Activated naive CD8-positive, alpha-beta T cell treated with anti-CD3 and anti-CD28 coated beads, Interleukin-2, amount 50 U/mL, for 24 hours (primary cell): ENCODE measurements at regions not wholly inside any gene's neighbourhood (a gene's known extent, or its start where the extent isn't known, plus 50 kb on each side); places are given as distances from the start of the nearest gene placed in this dataset.

Experiments used
- ATAC-seq: fragments of 150-1000 bp; cut with Tn5 transposase; one replicate; pipeline ENCODE4 v1.10.0; 2021
- DNase-seq: peaks from one replicate; pipeline ENCODE4 v3.0.0; 2021
- H3K27ac Mint-ChIP-seq: one replicate; pipeline ENCODE4 v1.8.0; 2021; ENCODE audit warnings: mild to moderate bottlenecking, mixed read lengths
- H3K27me3 Mint-ChIP-seq: one replicate; pipeline ENCODE4 v1.8.0; 2021; ENCODE audit warnings: mixed read lengths
- H3K36me3 Mint-ChIP-seq: one replicate; pipeline ENCODE4 v1.8.0; 2021; ENCODE audit warnings: low read depth, mixed read lengths
- H3K4me1 Mint-ChIP-seq: one replicate; pipeline ENCODE4 v1.8.0; 2021; ENCODE audit warnings: mixed read lengths
- H3K4me3 Mint-ChIP-seq: one replicate; pipeline ENCODE4 v1.8.0; 2021; ENCODE audit warnings: mild to moderate bottlenecking, moderate library complexity, mixed read lengths
- H3K9me3 Mint-ChIP-seq: one replicate; pipeline ENCODE4 v1.8.0; 2021; ENCODE audit warnings: mixed read lengths

DNA sequence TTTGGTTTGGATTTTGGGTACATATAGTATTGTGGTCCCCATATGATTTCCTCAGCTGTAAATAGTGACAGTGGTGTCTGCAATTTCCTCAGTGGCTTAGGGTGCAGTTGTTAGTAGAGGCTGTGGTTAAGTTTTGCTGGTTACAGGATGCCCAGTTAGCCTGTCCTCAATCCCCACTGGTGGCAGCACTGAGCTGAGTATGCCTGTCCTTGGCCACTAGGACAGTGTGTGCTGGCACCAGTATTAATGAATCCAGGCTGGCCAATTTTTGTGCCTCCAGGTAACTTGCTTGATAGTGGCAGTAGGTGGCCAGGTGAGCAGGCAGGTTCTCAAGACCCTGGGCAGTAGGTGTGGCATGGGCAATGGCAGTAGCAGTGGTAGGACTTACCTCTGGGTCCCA, 973.1 kb downstream of the TMEM182 start:
- Mint-ChIP-seq H3K27ac (no peak overlapping the region), H3K27me3 (no peaks in the 10 kb centered on the region), H3K4me3 (no peak overlapping the region), H3K4me1 (no peaks in the 10 kb centered on the region), H3K9me3 (peaks cover 33% of the 10 kb centered on the region), H3K36me3 (peaks cover 3% of the 10 kb centered on the region)
- DNase-seq, result no peak
- no peak for ATAC-seq

DNA sequence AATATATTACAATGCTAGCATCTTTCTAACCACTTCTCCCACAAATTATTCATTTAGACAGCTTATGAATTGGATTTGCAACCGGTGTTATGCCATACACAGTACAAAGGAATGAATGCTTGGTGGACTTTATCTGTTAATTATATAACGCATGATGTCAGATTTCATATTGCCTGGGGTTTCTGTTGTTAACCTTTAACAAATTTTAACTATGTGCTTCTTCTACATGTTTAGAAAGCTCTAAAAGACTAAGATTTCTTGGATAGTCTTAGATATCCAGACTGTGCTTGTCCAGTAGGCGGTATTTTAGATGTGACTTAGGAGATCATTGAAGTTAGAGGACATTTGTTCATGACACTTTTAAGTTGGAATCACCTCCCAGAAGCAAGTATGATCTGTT, 976.3 kb downstream of the TMEM182 start:
- DNase-seq (no peak), ATAC-seq (no peak)
- Mint-ChIP-seq H3K4me3 (no peak overlapping the region), H3K9me3 (peaks cover 20% of the 10 kb centered on the region), H3K27ac (no peak overlapping the region), H3K36me3 (peaks cover 3% of the 10 kb centered on the region), H3K4me1 (no peaks in the 10 kb centered on the region), H3K27me3 (no peaks in the 10 kb centered on the region)

DNA sequence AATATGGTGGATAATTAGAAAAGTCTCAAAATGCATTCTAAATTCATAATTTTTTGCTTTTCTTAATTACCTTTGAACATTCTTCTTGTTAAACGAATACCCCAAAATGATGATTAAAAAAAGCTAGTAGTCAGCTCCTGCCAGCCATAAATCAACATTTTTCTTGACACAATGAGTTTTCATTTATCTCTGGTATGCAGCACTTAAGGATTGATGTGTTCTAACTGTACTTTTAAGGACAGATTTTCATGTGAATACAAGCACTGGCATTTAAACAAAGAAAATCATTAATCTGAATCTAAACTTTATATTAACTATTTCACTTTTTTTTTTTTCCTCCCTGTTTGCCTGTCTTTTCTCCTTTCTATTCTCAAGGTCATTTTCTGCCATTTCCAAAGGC, 976.8 kb downstream of the TMEM182 start:
- no peak overlapping the region for H3K27ac Mint-ChIP-seq
- H3K27me3 Mint-ChIP-seq, result no peaks in the 10 kb centered on the region
- ATAC-seq (no peak), DNase-seq (no peak)
- peaks cover 3% of the 10 kb centered on the region for H3K36me3 Mint-ChIP-seq
- no peak overlapping the region for H3K4me3 Mint-ChIP-seq
- H3K9me3 Mint-ChIP-seq, result peaks cover 19% of the 10 kb centered on the region
- no peaks in the 10 kb centered on the region for H3K4me1 Mint-ChIP-seq

DNA sequence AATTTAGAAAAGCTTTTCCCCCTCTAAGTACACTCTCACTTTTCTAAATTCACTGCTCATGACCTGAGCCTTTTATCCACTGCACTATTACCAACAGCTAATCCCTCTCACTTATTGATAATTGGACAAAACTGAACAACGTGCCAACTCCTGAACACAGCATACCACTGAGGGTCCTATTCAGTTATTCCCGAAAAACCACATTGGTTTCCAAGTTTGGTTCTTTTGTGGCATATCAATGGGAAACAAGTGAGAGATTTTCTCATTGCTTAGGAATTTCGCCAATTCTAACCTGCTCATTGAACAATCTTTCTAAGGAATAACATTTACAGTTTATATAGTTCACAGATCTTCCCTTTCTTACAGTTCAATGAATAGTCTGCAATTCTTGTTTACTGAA, 977.4 kb downstream of the TMEM182 start:
- H3K4me3 Mint-ChIP-seq, result no peak overlapping the region
- peaks cover 14% of the 10 kb centered on the region for H3K9me3 Mint-ChIP-seq
- ATAC-seq (no peak), DNase-seq (no peak)
- H3K4me1 Mint-ChIP-seq, result no peaks in the 10 kb centered on the region
- H3K36me3 Mint-ChIP-seq, result peaks cover 3% of the 10 kb centered on the region
- H3K27me3 Mint-ChIP-seq, result no peaks in the 10 kb centered on the region
- no peak overlapping the region for H3K27ac Mint-ChIP-seq

DNA sequence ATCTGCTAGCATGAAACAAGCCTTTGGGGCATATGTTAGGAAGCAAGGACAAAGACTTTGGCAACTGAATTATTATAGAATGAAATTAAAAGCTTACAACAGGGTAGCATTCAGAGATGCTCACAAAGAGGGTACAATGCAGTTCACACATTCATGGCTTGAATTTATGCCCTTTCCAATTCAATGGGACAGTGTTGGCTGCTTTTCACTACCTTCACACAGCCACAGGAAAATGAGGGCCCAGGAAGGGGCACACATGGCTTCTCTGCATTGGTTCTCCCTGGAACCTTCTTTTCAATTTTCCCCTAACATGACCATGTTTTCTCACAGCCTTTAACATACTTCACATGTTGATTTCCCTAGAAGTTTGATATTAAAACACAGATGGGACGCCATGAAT, 978.1 kb downstream of the TMEM182 start:
- no peak for ATAC-seq
- H3K27me3 Mint-ChIP-seq, result no peaks in the 10 kb centered on the region
- DNase-seq, result no peak
- H3K36me3 Mint-ChIP-seq, result no peaks in the 10 kb centered on the region
- no peaks in the 10 kb centered on the region for H3K4me1 Mint-ChIP-seq
- H3K4me3 Mint-ChIP-seq, result no peak overlapping the region
- peaks cover 8% of the 10 kb centered on the region for H3K9me3 Mint-ChIP-seq
- H3K27ac Mint-ChIP-seq, result no peak overlapping the region

DNA sequence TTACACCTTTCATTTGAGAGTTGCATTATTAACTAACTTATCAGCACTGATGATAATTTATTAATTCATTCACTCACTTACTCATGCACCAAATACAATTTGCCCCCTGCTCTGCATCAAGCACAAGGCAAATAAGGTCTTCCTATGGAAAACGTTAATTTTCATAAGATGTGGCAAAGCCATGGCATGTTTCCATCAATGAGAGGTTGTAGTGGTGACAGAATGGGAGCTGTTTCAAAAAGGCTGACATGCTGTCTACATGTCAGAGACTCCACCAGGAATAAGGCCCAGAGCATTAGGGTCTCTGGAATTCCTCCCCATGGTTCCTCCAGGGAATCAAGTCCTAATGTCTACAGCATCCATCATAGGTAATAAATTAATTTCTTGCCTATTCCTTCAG, 978.8 kb downstream of the TMEM182 start:
- Mint-ChIP-seq H3K9me3 (peaks cover 7% of the 10 kb centered on the region), H3K27me3 (no peaks in the 10 kb centered on the region), H3K27ac (no peak overlapping the region), H3K4me1 (no peaks in the 10 kb centered on the region), H3K4me3 (no peak overlapping the region), H3K36me3 (no peaks in the 10 kb centered on the region)
- DNase-seq, result no peak
- ATAC-seq, result no peak

DNA sequence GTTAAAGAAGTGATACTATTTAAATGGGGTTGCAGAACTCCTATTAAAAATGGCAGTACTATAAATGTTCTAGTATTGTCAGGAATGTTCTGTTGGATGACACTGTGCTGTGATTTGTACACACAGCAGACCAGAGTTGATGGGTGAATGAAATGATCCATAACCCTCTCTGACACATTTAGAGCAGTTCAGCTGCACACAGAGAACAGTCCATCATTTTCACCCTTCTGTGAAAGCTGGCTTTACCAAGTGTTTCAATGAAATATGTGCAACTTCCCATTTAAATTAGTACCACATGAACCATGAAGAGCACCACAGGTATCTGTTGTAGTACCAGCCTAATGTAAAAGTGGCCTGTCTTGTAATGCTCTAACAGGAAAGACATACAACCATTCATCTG, 981.4 kb downstream of the TMEM182 start:
- Mint-ChIP-seq H3K27me3 (no peaks in the 10 kb centered on the region), H3K9me3 (peaks cover 4% of the 10 kb centered on the region), H3K4me3 (no peak overlapping the region), H3K27ac (no peak overlapping the region), H3K36me3 (no peaks in the 10 kb centered on the region), H3K4me1 (no peaks in the 10 kb centered on the region)
- DNase-seq (no peak), ATAC-seq (no peak)

DNA sequence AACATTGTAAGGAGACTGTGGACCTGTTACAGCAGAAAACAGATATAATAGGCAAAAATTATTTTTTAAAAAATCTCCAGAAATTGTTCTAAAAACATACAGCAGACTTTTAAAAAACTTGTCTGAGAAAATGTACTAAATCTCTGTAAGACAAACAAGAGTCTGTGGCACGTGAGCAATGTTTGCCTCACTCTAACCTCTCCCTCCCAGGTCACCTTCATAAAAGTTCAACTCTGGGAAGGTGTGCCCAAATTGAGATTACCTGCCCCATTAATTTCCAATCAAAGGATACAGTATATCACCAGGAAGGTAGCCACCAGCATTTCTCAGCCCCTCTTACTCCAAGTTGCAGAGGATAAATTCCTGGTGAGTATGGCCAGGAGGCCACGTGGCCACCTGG, 992.7 kb downstream of the TMEM182 start:
- H3K9me3 Mint-ChIP-seq, result peaks cover 13% of the 10 kb centered on the region

DNA sequence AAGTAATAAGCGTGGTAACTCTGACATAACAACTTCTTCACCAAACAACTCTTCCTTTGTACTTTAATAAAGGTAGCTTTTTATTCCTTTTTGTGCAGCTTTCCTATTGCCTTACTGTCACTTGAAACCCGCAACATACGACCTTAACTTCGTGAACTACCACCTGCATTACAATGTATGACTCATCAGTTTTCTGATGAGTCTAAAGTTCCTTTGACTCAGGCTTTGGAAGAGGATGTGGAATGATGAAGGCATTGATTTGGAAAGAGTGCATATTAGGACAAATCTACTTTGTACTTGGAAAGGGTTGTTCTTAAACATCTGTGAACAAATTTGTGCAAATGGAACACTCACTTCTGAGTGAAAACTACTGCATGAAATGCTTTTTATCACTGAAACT, 1012.1 kb downstream of the TMEM182 start:
- H3K9me3 Mint-ChIP-seq, result peaks cover 16% of the 10 kb centered on the region
- no peaks in the 10 kb centered on the region for H3K27me3 Mint-ChIP-seq
- H3K27ac Mint-ChIP-seq, result no peak overlapping the region
- H3K4me1 Mint-ChIP-seq, result no peaks in the 10 kb centered on the region
- ATAC-seq (no peak), DNase-seq (no peak)
- no peaks in the 10 kb centered on the region for H3K36me3 Mint-ChIP-seq
- H3K4me3 Mint-ChIP-seq, result no peak overlapping the region

More for the DNA sequence above, 992.7 kb downstream of the TMEM182 start:
- H3K36me3 Mint-ChIP-seq, result no peaks in the 10 kb centered on the region
- no peaks in the 10 kb centered on the region for H3K27me3 Mint-ChIP-seq
- ATAC-seq (no peak), DNase-seq (no peak)
- no peak overlapping the region for H3K27ac Mint-ChIP-seq
- H3K4me1 Mint-ChIP-seq, result no peaks in the 10 kb centered on the region
- no peak overlapping the region for H3K4me3 Mint-ChIP-seq

DNA sequence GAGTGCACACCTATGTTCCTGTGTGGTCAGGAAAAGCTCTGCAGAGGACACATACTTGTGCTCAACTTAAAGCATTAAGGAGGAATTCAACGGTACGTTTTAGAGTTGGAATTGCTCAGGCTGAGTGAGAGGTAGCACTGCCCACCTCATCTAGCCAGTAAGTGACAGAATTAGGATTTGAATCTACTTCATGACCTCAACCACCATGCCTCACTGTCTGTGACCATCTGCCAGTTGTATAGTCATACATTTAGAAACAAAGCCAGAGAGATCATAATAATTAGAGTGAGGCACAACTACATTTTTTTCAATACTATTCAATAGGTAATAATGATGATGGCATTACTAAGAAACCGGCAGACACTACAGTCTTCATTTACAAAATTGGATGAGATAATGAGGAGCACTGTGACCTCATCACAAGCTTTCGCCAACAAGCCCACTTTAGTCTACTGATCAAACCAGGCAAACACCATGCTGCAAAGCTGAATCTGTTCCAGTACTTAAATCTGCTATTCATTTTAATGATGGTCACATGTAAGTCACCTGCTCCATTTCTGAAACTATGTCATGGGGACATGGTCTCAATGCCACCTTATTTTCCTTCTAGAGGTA, 1018.4 kb downstream of the TMEM182 start:
- H3K36me3 Mint-ChIP-seq, result no peaks in the 10 kb centered on the region
- H3K4me3 Mint-ChIP-seq, result no peak overlapping the region
- H3K27me3 Mint-ChIP-seq, result no peaks in the 10 kb centered on the region
- peaks cover 6% of the 10 kb centered on the region for H3K9me3 Mint-ChIP-seq
- no peak overlapping the region for H3K27ac Mint-ChIP-seq
- ATAC-seq (no peak), DNase-seq (no peak)
- H3K4me1 Mint-ChIP-seq, result no peaks in the 10 kb centered on the region

DNA sequence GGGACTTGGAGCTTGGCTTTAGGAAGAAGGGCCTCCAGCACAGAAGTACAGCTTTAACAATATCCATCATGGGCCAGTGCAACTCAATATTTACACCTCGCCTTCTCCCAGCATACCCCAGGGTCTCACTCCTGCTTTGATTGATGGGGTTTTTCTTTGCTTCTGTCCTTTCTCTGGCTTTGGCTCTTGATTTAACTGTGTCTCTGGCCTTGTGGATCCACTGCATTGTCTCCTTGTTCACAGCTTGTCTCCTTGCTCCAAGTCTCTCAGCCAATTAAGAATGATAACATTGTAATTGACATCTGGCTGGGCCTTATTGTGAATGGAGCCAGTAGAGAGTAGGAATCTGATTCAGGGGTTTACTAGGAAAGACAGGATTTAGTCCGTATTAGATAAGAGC, 1019.5 kb downstream of the TMEM182 start:
- Mint-ChIP-seq H3K4me1 (no peaks in the 10 kb centered on the region), H3K27me3 (no peaks in the 10 kb centered on the region), H3K4me3 (no peak overlapping the region), H3K9me3 (no peaks in the 10 kb centered on the region), H3K27ac (no peak overlapping the region), H3K36me3 (no peaks in the 10 kb centered on the region)
- DNase-seq (no peak), ATAC-seq (no peak)

DNA sequence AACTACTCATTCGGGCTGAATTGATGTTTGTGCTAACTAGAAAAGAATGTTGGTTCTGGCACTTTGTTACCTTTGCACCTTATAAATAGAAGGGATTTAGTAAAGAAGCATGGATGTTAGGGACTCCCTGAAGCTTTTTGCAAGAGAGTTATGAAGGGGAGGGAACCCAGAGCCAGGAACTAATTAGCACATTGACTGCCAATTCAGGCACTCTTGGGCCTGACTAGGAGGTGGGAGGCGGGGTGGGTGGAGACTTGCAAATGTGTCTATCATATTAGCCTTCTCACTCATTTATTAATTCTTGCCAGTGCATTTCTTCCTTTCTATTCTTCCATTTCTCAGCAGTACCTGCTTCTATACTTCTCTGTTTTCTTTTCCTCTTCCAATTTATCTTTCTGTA, 1022.4 kb downstream of the TMEM182 start:
- DNase-seq (no peak), ATAC-seq (no peak)
- Mint-ChIP-seq H3K4me1 (no peaks in the 10 kb centered on the region), H3K9me3 (no peaks in the 10 kb centered on the region), H3K27me3 (no peaks in the 10 kb centered on the region), H3K4me3 (no peak overlapping the region), H3K27ac (no peak overlapping the region), H3K36me3 (no peaks in the 10 kb centered on the region)

DNA sequence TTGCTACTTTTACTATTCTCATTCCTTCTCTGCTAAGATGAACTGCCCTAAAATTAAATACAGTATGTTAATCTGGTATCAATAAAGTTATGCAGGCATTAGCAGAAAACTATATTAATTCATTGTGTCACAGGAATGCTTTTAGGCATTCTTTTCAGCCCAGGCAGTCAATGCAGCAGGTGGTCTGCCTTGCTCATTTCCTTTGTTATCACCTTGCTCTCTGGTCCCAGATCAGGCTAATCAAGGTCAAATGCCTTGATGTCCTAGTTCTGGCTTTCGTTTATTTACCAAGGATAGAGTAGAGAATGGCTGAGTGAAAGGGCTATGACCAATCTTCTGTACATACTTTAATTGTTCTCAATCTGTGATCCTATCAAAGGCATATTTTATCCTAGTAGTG, 1023.6 kb downstream of the TMEM182 start:
- Mint-ChIP-seq H3K9me3 (no peaks in the 10 kb centered on the region), H3K27me3 (no peaks in the 10 kb centered on the region), H3K4me1 (no peaks in the 10 kb centered on the region), H3K4me3 (no peak overlapping the region), H3K27ac (no peak overlapping the region), H3K36me3 (no peaks in the 10 kb centered on the region)
- ATAC-seq (no peak), DNase-seq (no peak)

DNA sequence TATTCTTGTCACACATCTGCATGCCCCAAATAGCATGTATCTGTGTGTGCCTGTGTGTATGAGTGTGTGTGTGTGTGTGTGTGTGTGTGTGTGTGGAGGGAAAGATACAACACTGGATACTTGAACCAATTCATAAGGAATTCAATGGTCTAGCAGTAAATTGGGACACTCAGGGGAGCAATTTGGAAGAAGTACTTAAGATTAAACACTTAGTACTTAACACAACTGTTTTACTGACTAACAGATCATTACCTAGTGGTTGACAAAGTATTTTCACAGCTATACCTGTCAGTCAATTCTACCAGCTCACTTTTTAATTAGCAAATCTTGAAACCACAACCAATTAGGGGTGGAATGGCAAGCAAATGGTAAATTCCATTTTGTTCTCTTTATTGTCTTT, 1024.1 kb downstream of the TMEM182 start:
- H3K36me3 Mint-ChIP-seq, result no peaks in the 10 kb centered on the region

DNA sequence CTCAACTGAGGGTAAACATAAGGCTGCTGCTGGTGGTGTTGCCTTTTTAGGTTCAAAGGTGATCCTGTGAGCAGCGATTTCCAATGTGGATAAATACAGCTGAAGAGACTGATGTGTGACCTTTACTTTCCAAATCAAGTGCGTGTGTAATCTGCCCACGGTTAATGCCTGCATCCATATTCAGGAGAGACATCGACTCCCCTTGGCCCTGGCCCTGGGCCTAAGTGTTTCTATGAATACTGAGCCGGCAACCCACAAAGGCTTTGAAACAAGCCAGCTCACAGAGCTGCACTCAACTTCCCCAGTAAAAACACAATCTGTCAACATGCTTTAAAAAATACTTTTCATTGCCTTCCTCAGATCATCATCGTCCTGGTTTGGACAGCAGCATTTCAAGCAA, 1026.6 kb downstream of the TMEM182 start:
- ATAC-seq (no peak), DNase-seq (no peak)
- H3K36me3 Mint-ChIP-seq, result no peaks in the 10 kb centered on the region
- no peak overlapping the region for H3K4me3 Mint-ChIP-seq
- no peaks in the 10 kb centered on the region for H3K27me3 Mint-ChIP-seq
- H3K4me1 Mint-ChIP-seq, result no peaks in the 10 kb centered on the region
- H3K9me3 Mint-ChIP-seq, result peaks cover 6% of the 10 kb centered on the region
- H3K27ac Mint-ChIP-seq, result no peak overlapping the region

More for the DNA sequence above, 1024.1 kb downstream of the TMEM182 start:
- Mint-ChIP-seq H3K4me1 (no peaks in the 10 kb centered on the region), H3K4me3 (no peak overlapping the region), H3K9me3 (no peaks in the 10 kb centered on the region), H3K27me3 (no peaks in the 10 kb centered on the region), H3K27ac (no peak overlapping the region)
- no peak for ATAC-seq
- no peak for DNase-seq

DNA sequence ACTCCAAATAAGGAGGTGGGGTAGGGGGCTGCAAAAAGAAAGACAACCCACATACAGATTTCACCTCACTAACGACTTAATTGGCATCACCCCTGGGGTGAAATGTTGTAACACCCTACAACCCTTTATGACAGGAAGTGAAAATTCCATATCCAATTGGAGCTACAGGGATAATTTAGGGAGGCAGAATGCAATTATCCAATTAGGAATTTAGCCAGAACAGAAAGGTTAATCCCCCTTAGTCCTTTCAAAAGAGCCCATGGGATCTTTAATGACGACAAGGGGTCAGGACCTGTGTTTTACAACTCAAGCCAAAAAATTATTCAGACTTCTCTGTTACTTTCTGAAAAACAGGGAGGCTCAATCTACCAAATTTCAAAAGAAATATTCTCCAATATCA, 1027.1 kb downstream of the TMEM182 start:
- peaks cover 6% of the 10 kb centered on the region for H3K9me3 Mint-ChIP-seq
- H3K27ac Mint-ChIP-seq, result no peak overlapping the region
- no peaks in the 10 kb centered on the region for H3K27me3 Mint-ChIP-seq
- H3K4me3 Mint-ChIP-seq, result no peak overlapping the region
- no peaks in the 10 kb centered on the region for H3K4me1 Mint-ChIP-seq
- ATAC-seq, result no peak
- no peaks in the 10 kb centered on the region for H3K36me3 Mint-ChIP-seq
- no peak for DNase-seq
